ENCODE measurements at regions not wholly inside any gene's neighbourhood (a gene's known extent, or its start where the extent isn't known, plus 50 kb on each side); places are given as distances from the start of the nearest gene placed in this dataset.

DNA sequence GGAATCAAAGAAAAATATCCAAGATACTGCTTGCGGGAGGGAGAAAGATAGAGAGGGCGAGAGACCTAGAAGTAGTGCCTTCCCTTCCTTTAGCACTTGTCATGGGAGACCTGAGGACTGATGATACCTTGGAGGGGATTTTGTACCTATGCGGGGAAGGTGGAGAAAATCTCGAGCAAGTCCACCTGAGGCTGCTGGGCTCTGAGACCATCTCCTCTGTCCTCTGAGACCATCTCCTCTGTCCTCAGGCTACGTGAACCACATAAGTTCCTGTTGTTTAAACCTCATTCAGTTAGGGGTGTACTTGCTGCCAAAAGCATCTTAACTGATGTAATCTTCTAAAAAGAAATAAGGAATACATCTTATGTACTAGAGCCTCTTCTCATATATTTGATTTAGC is 164.9 kb downstream of the NR2F2 start:
- TF ChIP-seq CTCF (IDR thresholded peaks at IDR 0.05; ENCODE audit: low read depth, low read length), result no peak

DNA sequence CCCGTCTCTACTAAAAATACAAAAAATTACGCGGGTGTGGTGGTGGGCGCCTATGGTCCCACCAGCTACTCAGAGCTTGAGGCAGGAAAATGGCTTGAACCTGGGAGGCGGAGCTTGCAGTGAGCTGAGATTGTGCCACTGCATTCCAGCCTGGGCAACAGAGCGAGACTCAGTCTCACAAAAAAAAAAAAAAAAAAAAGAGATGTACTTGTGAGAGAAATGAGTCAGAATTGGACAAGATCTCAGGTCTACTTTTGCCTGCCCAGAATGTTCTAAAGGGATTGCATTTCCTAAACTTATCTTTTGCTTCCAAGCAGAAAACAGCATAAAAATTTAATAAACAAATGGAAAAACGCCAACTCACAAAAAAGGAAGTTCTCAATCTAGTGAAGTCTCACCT is 167.5 kb downstream of the NR2F2 start:
- no peak overlapping the region for H3K4me3 ChIP-seq (replicated peaks in 1 of 2; ENCODE audit: low read depth in 2 of 2, low read length in 2 of 2)
- TF ChIP-seq CTCF (IDR thresholded peaks at IDR 0.05; ENCODE audit: low read depth, low read length), result no peak
- no peak for DNase-seq (ENCODE audit: low read depth in 2 of 2)

More for the DNA sequence above, 164.9 kb downstream of the NR2F2 start:
- no peak for DNase-seq (ENCODE audit: low read depth in 2 of 2)
- H3K4me3 ChIP-seq (replicated peaks in 1 of 2; ENCODE audit: low read depth in 2 of 2, low read length in 2 of 2), result no peak overlapping the region

- no peak overlapping the region for H3K4me3 ChIP-seq (replicated peaks in 1 of 2; ENCODE audit: low read depth in 2 of 2, low read length in 2 of 2)
- no peak for DNase-seq (ENCODE audit: low read depth in 2 of 2)
Measured at GRCh38 chr15:96500508-96500907, 170.0 kb downstream of the NR2F2 start.

DNA sequence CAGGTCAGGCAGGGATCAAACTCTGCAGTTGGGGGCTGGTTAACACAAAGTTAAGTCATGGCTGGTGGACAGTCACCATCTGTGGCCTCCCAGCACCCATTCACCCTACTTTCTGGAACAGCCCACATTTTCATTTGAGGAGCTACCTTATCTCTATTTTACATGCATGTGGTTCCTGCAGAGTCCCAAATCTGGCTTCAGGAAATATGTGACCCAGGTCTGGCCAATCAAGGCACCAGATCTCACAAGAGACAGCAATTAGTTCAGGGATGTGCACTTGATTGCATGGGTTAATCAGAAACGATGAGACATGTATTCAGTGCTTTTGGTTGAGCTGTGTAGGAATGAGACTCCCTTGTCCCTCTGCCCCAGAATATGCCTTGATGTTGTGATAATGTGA is 170.9 kb downstream of the NR2F2 start:
- no peak overlapping the region for H3K4me3 ChIP-seq (replicated peaks in 1 of 2; ENCODE audit: low read depth in 2 of 2, low read length in 2 of 2)
- DNase-seq (ENCODE audit: low read depth in 2 of 2), result no peak
- TF ChIP-seq CTCF (IDR thresholded peaks at IDR 0.05; ENCODE audit: low read depth, low read length), result no peak

More at GRCh38 chr15:96500508-96500907, 170.0 kb downstream of the NR2F2 start:
- no peak for TF ChIP-seq CTCF (IDR thresholded peaks at IDR 0.05; ENCODE audit: low read depth, low read length)

DNA sequence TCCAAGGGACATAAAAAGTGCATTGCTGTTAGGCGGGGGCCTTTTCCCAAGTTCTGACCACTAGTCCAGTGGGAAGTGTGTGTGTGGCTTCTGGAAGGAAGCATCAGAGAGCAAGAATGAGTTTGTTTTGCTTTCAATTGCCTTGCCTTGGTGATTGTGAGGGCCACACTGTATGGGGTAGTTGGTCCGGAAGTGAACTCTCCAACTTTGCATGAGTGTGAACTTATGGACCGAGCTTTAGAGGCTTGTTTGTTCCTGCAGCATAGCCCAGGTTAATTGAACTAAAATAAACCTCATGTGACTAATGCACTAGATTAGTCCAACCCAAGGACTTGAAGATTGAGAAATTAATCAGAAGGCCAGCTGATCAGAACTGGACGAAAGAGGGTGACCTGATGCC is 171.7 kb downstream of the NR2F2 start:
- no peak for DNase-seq (ENCODE audit: low read depth in 2 of 2)
- TF ChIP-seq CTCF (IDR thresholded peaks at IDR 0.05; ENCODE audit: low read depth, low read length), result no peak
- H3K4me3 ChIP-seq (replicated peaks in 1 of 2; ENCODE audit: low read depth in 2 of 2, low read length in 2 of 2), result no peak overlapping the region

DNA sequence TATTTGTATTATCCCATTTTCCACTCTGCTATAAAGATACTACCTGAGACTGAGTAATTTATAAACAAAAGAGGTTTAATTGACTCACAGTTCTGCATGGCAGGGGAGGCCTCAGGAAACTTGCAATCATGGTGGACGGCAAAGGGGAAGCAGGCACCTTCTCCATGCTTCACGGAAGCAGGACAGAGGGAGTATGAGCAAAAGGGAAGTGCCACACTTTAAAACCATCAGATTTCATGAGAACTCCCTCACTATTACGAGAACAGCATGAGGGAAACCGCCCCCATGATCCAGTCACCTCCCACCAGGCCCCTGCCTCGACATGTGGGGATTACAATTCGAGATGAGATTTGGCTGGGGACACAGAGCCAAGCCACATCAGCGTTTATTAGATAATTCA is 172.8 kb downstream of the NR2F2 start:
- no peak for DNase-seq (ENCODE audit: low read depth in 2 of 2)
- H3K4me3 ChIP-seq (replicated peaks in 1 of 2; ENCODE audit: low read depth in 2 of 2, low read length in 2 of 2), result no peak overlapping the region
- TF ChIP-seq CTCF (IDR thresholded peaks at IDR 0.05; ENCODE audit: low read depth, low read length), result no peak

DNA sequence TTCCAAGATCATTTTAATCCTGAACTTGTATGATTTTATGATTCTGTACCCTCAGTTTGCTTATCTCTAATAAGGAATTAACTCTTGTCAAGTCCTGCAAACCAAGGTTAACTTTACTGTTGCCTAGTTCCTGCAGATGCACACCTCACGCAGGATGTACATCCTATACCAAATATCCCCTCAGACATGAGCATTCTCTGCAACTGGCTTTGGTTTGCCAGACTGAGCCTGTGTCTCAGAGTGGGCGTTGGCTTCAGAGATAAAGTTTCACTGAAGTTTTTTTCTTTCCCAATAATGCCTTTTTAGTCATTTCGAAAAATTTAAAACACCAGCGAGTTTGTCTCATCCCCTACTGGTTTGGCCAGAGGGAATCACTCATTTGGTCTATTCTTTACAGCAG is 173.9 kb downstream of the NR2F2 start:
- DNase-seq (ENCODE audit: low read depth in 2 of 2), result no peak
- TF ChIP-seq CTCF (IDR thresholded peaks at IDR 0.05; ENCODE audit: low read depth, low read length), result no peak
- no peak overlapping the region for H3K4me3 ChIP-seq (replicated peaks in 1 of 2; ENCODE audit: low read depth in 2 of 2, low read length in 2 of 2)

Measured in cardiac fibroblast (primary cell).